COR-L47 (cell line): ENCODE measurements at regions not wholly inside any gene's neighbourhood (a gene's known extent, or its start where the extent isn't known, plus 50 kb on each side); places are given as distances from the start of the nearest gene placed in this dataset.
"Not testable (repeated sequence)": the region's sequence is repeated elsewhere in the genome, so short reads cannot be mapped to it uniquely, and the experiment has no call there.

ENCODE experiments used
- DNase-seq: peaks from one replicate; lab custom pipeline; 2025; lab: John Stamatoyannopoulos, UW

DNA sequence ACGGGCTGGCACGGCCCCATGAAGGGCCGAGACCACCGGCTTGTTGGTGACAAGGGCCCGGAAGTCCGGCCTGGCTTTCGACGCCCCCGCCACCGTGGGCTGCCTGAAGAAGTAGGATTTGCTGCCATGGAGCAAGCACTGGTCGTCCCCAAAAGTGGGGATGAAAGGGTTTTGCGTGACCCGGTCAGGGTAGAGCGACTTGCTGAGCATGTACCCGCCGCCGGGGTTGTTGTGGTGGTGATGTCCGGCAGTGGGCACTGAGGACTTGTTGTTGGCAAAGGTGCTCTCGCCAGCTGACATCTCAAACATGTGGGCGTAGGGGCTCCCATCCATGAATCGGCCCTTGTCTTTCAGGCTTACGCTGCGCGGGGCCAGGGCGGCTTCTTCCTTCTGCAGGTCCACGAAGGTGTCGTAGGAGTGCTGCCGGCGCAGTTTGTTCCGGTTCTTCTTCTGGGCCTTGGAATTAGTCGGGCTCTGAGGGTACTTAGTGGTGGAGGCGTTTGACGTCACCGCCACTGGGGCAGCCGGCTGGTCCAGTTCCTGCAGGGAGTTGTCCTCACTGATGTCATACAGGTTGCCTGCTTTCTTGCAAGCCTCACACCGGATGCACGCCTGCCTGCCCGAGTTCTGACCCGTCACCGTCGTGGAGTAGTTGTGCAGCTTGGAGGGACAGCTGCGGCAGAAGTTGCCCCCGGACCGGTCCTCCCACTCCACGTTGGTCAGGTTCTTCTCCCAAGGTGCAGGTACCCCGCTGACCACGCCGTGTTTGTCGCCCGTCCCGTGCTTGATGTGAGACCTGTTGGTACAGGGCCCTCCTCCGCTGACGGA, 366.6 kb downstream of the EMP1 start:
- DNase-seq = no peak

DNA sequence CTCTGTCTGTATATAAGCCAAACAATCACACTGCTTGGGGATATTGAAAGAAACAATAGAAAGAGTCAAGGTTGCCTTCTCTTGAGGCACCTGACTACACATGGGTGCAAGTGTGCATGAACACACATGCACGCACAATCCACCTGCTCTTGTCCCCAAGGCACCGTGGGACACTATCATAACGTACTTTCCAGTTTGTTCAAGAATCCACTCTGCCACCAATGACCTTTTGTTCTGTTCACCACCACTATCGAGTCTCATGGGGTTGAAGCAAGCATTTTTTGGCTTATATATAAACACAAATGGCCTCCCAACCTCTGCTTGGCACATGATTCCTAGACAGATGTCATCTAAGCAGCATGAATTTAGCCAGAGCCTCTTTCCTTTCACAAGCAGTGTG, 365.4 kb downstream of the EMP1 start:
- no peak for DNase-seq

DNA sequence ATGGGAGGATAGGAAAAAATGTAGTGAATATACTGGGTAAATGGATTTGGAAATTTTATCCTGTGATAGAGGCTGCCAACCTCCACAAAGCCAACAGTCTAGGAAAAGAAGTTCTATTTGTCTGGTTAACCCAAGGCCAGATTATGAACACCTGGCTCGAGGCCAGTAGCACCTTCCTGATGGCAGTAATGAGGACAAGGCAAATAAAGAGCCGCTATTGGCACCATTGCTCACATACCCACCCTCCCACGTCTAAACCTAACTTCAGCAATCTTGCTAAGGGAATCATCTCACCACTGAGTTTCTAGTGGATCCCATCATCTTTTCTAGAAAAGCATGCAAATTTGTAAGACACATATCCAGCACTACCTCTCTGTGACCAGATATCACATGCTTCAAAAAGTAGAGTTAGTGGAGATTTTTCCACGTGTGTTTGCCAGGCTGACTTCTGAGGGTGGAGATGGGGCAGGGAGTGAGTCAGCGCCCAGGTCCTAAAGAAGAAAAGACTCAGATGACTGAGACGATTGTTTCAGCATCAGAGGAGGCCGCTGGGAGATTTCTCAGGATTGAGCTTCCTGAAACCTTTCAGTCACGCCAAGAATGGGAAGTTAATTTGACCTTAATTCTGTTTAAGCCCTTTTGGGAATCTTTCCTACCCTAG, 362.9 kb downstream of the EMP1 start:
- peak; percentile 34 for DNase-seq

DNA sequence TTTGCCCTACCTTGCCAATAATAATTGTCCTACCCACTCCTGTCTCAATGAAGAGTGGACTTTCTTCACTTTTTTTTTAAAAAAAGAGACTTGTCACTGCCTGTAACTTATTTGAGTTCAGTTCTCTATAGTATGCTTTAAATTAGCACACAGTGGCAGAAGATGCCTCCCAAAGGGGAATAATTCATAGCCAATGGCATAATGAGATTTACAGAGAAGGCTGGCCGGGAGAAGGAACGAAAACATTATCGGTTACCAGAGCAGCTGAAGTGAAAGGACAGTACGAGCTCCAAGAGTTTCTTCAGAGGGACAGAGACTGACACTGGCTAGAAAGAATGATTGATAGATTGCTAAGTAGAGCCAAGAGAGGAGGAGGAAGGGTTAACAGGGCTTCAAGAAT, 356.3 kb downstream of the EMP1 start:
- no peak for DNase-seq

- DNase-seq = no peak
Observed at GRCh38 chr12:13547283-13547682, 350.8 kb downstream of the EMP1 start.

DNA sequence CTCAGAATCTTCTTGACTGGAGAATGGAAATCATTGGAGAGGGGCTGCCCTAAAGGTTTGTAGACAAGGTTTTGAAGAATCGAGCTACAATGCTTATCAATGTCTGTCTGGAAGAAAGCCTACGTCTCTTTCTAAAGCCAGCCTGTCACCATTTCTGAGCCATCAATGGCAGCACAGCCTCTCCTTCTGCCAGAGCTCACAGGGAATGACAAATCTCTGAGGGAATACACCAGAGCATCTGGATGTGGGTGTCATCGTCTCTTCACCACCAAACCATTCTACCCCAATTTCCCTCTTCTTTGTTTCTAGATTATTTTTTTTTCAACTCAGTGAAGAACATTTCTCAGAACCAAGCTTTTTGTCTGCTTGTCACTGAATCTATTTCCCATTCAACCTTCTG, 349.7 kb downstream of the EMP1 start:
- DNase-seq = no peak

DNA sequence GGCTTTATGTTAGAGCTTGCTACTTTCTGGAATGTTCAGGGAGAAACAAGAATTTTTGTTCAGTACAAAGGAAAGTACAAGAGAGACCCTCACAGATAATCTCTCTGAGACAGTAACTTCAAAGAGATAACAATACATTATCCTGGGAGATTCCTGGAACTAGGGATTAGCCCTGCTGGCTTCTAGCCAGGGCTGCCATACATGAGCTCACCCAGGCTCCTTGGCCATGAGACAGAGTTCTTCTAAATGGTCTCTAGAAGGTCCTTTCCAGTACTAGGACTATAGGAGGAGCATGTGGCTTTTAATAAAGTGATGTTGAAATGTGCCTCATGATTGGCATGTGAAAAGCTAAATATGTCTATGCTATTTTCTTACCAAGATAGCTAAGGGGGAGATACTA, 342.5 kb downstream of the EMP1 start:
- no peak for DNase-seq

DNA sequence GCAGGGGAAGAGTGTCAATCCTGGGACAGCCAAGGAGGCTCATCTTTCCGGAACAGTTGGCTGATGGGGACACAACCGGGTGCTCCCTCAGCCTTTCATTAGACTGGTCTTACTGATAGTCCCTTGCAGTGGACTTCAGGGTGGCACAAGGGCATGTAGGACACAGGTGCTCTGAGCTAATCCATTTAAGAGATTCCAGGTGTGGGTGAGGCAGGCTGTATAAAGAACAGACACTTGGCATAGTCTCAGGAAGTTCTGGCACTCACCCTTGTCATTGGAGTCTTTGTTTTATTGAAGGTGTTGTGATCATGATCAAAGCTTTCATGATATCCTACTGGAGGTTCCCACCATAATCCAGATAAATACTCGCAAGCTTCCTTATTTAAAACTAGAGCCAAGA, 341.6 kb downstream of the EMP1 start:
- no peak for DNase-seq

GRCh38 chr12:13537623-13538022, 341.1 kb downstream of the EMP1 start:
- DNase-seq = no peak

DNA sequence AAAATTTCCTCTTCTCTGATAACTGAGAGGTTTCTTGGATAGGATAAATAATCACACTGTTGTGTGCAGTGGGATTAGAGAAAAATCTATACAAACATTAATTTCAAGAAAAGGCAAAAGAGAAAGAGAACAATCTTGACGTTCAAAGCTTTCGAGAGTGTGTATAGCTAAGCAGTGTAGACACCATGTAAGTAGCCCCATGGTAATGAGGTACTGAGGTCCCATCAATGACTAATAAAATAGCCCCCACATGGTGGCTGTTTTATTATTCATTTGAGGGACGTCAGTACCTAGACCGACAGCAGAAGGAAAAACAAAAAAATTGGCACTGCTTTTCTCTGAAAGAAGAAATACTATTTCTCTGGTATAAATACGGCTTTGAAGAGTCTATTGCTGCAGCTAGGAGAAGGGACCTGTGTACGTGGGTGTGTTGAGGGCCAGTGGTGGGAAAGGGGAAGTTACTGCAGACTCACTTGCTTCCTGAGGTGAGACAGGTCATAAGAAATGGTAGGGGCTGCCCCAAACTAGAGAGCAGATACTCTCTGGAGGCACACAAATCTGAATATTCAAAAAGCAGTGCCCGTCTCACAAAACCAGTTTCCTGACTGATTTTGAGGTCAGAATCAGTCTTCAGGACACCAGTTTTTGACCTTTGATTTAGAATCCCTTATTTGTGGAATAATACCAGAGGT, 339.8 kb downstream of the EMP1 start:
- DNase-seq = no peak

DNA sequence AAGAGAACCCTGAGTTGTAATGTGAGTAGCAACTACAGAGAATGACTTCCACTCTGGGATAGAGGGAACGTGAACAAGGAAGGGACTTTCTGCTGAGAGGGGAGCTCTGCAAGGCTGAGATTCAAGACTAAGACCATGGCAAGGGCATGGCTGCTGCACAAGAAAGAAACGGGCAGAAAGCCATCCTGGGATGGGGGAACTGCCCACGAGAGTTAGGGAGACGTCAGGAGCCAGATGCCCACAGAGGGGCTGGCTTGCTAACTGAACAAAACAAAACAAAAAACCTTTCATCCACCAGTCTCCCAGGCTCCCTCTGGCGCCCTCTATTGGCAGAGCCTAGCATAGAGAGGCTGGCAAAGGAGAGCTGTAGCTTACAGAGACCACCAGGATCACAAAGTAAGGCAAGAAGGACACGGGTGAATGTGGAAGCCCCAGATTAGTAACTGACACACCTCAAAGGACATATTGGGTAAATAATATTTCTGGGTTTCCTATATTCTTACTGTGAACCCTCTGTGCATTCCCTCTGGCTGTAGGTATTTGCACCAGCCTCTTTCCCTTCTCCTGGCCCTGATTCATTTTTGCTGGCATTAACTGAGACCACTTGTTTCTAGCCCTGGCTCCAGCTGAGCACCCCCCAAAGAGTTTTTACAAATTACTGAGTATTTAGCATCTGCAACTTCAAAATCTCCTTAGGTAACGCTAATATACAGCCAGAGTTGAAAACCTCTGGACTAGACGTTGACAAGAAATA, 338.3 kb downstream of the EMP1 start:
- DNase-seq = peak; percentile 24

DNA sequence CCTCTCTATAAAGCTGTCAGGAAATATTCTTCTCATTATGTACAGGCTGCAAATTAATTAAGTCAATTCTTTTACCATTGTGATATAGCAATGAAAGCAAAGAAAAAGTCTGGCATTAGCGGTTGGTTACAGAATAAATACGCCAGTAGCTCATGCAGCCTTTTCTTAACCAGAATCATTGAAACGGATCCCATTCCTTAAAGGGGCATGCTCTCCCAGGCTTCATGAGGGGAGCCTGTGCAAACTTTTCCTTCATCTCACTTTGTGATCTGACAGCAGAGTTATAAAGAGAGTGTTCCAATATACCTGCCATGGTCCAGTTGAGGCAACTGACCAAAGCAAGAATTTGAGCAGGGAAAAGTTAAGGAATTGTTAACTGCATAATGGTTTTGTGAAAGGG, 337.7 kb downstream of the EMP1 start:
- DNase-seq = no peak

DNA sequence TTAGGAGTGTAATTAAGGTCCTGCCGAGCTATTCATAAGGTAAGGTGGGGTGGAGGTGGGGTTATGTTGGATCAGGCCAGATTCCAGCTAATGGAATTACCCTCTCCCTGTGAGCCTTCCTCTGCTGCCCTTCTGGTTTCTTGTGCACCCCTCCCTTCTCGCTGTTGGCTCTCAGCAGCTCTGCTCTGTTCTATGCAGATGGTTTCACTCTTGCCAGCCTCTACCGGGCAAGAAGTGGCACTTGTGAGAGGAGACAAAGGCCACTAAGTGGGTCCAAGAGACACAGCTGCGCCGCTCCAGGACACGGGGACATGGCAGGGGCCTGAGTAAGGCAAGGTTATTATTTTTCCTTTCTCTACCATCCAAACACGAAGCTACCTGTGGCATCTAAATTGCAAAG, 334.4 kb downstream of the EMP1 start:
- DNase-seq = peak; percentile 56

- not testable (repeated sequence) for DNase-seq
Observed at GRCh38 chr12:13526185-13526921, 329.8 kb downstream of the EMP1 start.

DNA sequence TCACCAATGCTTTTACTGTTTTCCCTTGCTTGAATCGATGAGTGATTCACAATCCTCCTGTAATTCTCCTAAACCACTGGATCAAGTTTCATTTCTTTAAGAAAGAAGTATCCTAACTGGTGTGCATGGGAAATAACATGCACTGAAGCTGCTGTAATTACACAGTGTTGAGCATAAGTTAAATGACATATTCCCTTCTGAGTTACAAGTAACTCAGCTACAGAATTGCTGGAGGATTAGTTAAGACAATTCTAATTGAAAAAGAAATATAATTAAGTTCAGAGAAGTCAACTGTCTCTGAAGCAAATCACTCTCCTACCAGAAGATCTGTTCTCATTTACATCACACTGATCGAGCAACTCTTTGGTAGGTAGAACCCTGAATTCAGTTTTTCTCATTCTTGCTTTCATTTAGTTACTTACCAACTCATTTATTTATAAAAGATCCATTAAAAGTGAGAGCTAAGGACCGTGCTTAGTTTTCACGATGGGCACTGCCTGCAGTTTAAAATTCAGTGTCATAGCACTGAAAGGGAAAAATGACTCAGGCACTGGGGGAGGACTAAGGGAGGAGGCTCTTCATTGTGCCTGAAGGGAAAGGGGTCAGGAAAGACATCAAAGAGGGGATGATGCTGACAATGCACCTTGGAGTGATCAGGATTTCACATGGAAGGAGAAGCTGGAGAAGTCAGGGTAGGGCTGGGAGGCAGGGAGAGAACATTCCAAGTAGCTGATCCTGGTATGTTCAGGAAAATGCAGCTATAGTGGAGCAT, 327.2 kb downstream of the EMP1 start:
- no peak for DNase-seq

DNA sequence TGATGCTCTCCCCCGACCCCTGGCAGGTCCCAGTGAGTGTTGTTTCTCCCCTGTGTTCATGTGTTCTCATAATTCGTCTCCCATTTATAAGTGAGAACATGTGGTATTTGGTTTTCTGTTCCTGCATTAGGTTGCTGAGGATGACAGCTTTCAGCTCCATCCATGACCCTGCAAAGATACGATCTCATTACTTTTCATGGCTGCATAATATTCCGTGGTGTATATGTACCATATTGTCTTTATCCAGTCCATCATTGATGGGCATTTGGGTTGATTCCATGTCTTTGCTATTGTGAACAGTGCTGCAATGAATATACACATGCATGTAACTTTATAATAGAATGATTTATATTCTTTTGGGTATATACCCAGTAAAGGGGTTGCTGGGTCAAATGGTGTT, 321.5 kb downstream of the EMP1 start:
- not testable (repeated sequence) for DNase-seq

- DNase-seq = no peak
Observed at GRCh38 chr12:13509740-13510139, 313.2 kb downstream of the EMP1 start.

- DNase-seq = no peak
Observed at GRCh38 chr12:13505636-13506035, 309.1 kb downstream of the EMP1 start.

DNA sequence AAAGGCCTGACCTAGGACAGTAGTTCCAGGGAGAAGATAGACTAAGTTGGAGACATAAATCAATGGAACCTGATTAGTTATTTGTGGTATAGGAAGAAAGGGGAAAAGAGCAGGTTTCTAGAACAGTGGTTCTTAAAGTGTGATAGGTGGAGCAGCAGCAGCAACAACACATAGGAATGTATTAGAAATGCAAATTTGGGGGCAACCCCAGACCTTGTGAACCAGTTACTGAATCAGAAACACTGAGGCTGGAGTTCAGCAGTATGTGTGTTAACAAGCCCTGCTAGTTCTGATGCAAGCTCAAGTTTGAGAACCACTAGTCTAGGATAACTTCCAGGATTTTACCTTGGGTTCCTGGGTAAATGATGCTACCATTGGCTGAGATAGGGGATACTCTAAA, 308.7 kb downstream of the EMP1 start:
- no peak for DNase-seq

DNA sequence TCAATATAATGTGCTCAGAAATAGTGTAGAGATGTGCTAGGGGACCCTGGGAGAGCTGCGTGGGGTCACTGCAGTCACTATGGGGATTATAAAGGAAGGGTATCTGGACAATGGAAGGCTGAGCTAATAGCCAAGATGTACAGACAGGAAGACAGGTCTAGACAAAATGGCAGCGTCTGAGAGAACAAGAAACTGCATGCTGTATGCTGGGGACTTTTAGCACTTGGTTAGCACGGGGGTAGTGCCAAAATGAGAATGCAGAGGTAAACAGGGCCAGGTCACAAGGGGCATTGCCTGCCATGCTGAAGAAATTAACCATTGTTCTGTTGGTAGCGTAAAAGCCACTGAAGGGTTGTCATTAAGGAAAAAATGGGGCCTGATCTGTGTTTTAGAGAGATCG, 308.2 kb downstream of the EMP1 start:
- no peak for DNase-seq

GRCh38 chr12:13504074-13504473, 307.5 kb downstream of the EMP1 start:
- no peak for DNase-seq
